Activated effector memory CD4-positive, alpha-beta T cell treated with Interleukin-2 at 50 U/mL for 16 hours (primary cell): ENCODE measurements at regions not wholly inside any gene's neighbourhood (a gene's known extent, or its start where the extent isn't known, plus 50 kb on each side); places are given as distances from the start of the nearest gene placed in this dataset.

Experiments used
- DNase-seq: peaks from one replicate; pipeline ENCODE4 v3.0.0-alpha.2; 2020

- no peak for DNase-seq
These were observed 349.4 kb downstream of the MID1IP1 start for GRCh38 chrX:39150621-39151020.

- DNase-seq, result no peak
These were observed 350.9 kb downstream of the MID1IP1 start for GRCh38 chrX:39152106-39152649.

GRCh38 chrX:39156051-39156450 is 354.8 kb downstream of the MID1IP1 start:
- DNase-seq, result no peak

- DNase-seq, result no peak
These were observed 355.7 kb downstream of the MID1IP1 start for GRCh38 chrX:39157006-39157405.

- no peak for DNase-seq
These were observed 356.5 kb downstream of the MID1IP1 start for GRCh38 chrX:39157796-39158195.

- DNase-seq, result no peak
These were observed 357.8 kb downstream of the MID1IP1 start for GRCh38 chrX:39158801-39159657.

GRCh38 chrX:39159921-39160507 is 358.8 kb downstream of the MID1IP1 start:
- DNase-seq, result no peak

GRCh38 chrX:39161611-39162255 is 360.5 kb downstream of the MID1IP1 start:
- DNase-seq, result no peak

- no peak for DNase-seq
These were observed 361.1 kb downstream of the MID1IP1 start for GRCh38 chrX:39162322-39162735.

- no peak for DNase-seq
These were observed 362.4 kb downstream of the MID1IP1 start for GRCh38 chrX:39163581-39164126.

- no peak for DNase-seq
These were observed 363.0 kb downstream of the MID1IP1 start for GRCh38 chrX:39164212-39164611.

- no peak for DNase-seq
These were observed 363.9 kb downstream of the MID1IP1 start for GRCh38 chrX:39165185-39165584.

GRCh38 chrX:39165773-39166172 is 364.5 kb downstream of the MID1IP1 start:
- DNase-seq, result no peak

- DNase-seq, result no peak
These were observed 366.5 kb downstream of the MID1IP1 start for GRCh38 chrX:39167791-39168190.

- no peak for DNase-seq
These were observed 367.4 kb downstream of the MID1IP1 start for GRCh38 chrX:39168609-39169008.

- no peak for DNase-seq
These were observed 368.7 kb downstream of the MID1IP1 start for GRCh38 chrX:39169976-39170375.

- DNase-seq, result no peak
These were observed 369.2 kb downstream of the MID1IP1 start for GRCh38 chrX:39170464-39170863.

- DNase-seq, result no peak
These were observed 370.4 kb downstream of the MID1IP1 start for GRCh38 chrX:39171686-39172085.

- DNase-seq, result no peak
These were observed 373.0 kb downstream of the MID1IP1 start for GRCh38 chrX:39174241-39174771.

GRCh38 chrX:39174772-39175417 is 373.6 kb downstream of the MID1IP1 start:
- no peak for DNase-seq

GRCh38 chrX:39175418-39176057 is 374.3 kb downstream of the MID1IP1 start:
- no peak for DNase-seq

GRCh38 chrX:39176105-39176504 is 374.8 kb downstream of the MID1IP1 start:
- DNase-seq, result no peak
